Activated T-cell treated with anti-CD3 and anti-CD28 coated beads, Interleukin-2, amount 50 U/mL, for 4 hours (primary cell): ENCODE measurements at regions not wholly inside any gene's neighbourhood (a gene's known extent, or its start where the extent isn't known, plus 50 kb on each side); places are given as distances from the start of the nearest gene placed in this dataset.

Source experiments
- ATAC-seq, 2 donors: fragments of 200-7000 bp; cut with Tn5 transposase; one replicate each; pipeline ENCODE4 v1.10.0; 2021
- DNase-seq: peaks from one replicate; pipeline ENCODE4 v3.0.0-alpha.2; 2020
- H3K27me3 Mint-ChIP-seq: one replicate; pipeline ENCODE4 v1.8.0; 2021; ENCODE audit warnings: low read depth, mixed read lengths
- H3K36me3 Mint-ChIP-seq: one replicate; pipeline ENCODE4 v1.8.0; 2022; ENCODE audit warnings: mixed read lengths; ENCODE audit not compliant: insufficient read depth
- H3K4me1 Mint-ChIP-seq: one replicate; pipeline ENCODE4 v1.8.0; 2021; ENCODE audit warnings: low read depth, mixed read lengths
- H3K4me3 Mint-ChIP-seq: one replicate; pipeline ENCODE4 v1.8.0; 2021; ENCODE audit warnings: mild to moderate bottlenecking, moderate library complexity, mixed read lengths
- H3K9me3 Mint-ChIP-seq: one replicate; pipeline ENCODE4 v1.8.0; 2021; ENCODE audit warnings: mixed read lengths

- no peak overlapping the region for H3K4me3 Mint-ChIP-seq
- peaks cover 20% of the 10 kb centered on the region for H3K9me3 Mint-ChIP-seq
- ATAC-seq (no peak), DNase-seq (no peak)
- H3K27me3 Mint-ChIP-seq: no peaks in the 10 kb centered on the region
- H3K36me3 Mint-ChIP-seq: no peaks in the 10 kb centered on the region
- H3K4me1 Mint-ChIP-seq: no peaks in the 10 kb centered on the region
Measured at GRCh38 chr1:191536791-191537429, 621.4 kb upstream of the RGS18 start.

GRCh38 chr1:191541758-191542157 is 616.5 kb upstream of the RGS18 start:
- H3K9me3 Mint-ChIP-seq: peaks cover 20% of the 10 kb centered on the region
- no peaks in the 10 kb centered on the region for H3K27me3 Mint-ChIP-seq
- DNase-seq (no peak), ATAC-seq (no peak)
- no peaks in the 10 kb centered on the region for H3K36me3 Mint-ChIP-seq
- no peak overlapping the region for H3K4me3 Mint-ChIP-seq
- no peaks in the 10 kb centered on the region for H3K4me1 Mint-ChIP-seq

GRCh38 chr1:191542444-191542843 is 615.8 kb upstream of the RGS18 start:
- peaks cover 15% of the 10 kb centered on the region for H3K9me3 Mint-ChIP-seq
- ATAC-seq (no peak), DNase-seq (no peak)
- H3K4me3 Mint-ChIP-seq: no peak overlapping the region
- H3K4me1 Mint-ChIP-seq: no peaks in the 10 kb centered on the region
- H3K36me3 Mint-ChIP-seq: no peaks in the 10 kb centered on the region
- H3K27me3 Mint-ChIP-seq: no peaks in the 10 kb centered on the region

- DNase-seq (no peak), ATAC-seq (no peak)
- no peaks in the 10 kb centered on the region for H3K4me1 Mint-ChIP-seq
- H3K9me3 Mint-ChIP-seq: peaks cover 12% of the 10 kb centered on the region
- no peaks in the 10 kb centered on the region for H3K27me3 Mint-ChIP-seq
- H3K4me3 Mint-ChIP-seq: no peak overlapping the region
- no peaks in the 10 kb centered on the region for H3K36me3 Mint-ChIP-seq
Measured at GRCh38 chr1:191546803-191547202, 611.5 kb upstream of the RGS18 start.

- Mint-ChIP-seq H3K9me3 (peaks cover 4% of the 10 kb centered on the region), H3K4me1 (no peaks in the 10 kb centered on the region), H3K36me3 (no peaks in the 10 kb centered on the region), H3K4me3 (no peak overlapping the region), H3K27me3 (no peaks in the 10 kb centered on the region)
- ATAC-seq (no peak), DNase-seq (no peak)
Measured at GRCh38 chr1:191551019-191551418, 607.2 kb upstream of the RGS18 start.

GRCh38 chr1:191558379-191558778 is 599.9 kb upstream of the RGS18 start:
- no peak for DNase-seq
- no peak for ATAC-seq
- H3K4me3 Mint-ChIP-seq: no peak overlapping the region
- H3K9me3 Mint-ChIP-seq: peaks cover 8% of the 10 kb centered on the region
- no peaks in the 10 kb centered on the region for H3K36me3 Mint-ChIP-seq
- no peaks in the 10 kb centered on the region for H3K4me1 Mint-ChIP-seq
- H3K27me3 Mint-ChIP-seq: no peaks in the 10 kb centered on the region

GRCh38 chr1:191561276-191561675 is 597.0 kb upstream of the RGS18 start:
- DNase-seq (no peak), ATAC-seq (no peak)
- Mint-ChIP-seq H3K27me3 (no peaks in the 10 kb centered on the region), H3K4me3 (no peak overlapping the region), H3K36me3 (no peaks in the 10 kb centered on the region), H3K4me1 (no peaks in the 10 kb centered on the region), H3K9me3 (peaks cover 13% of the 10 kb centered on the region)

GRCh38 chr1:191564275-191564674 is 594.0 kb upstream of the RGS18 start:
- peaks cover 6% of the 10 kb centered on the region for H3K9me3 Mint-ChIP-seq
- no peak for ATAC-seq
- no peaks in the 10 kb centered on the region for H3K36me3 Mint-ChIP-seq
- no peak for DNase-seq
- no peak overlapping the region for H3K4me3 Mint-ChIP-seq
- H3K4me1 Mint-ChIP-seq: no peaks in the 10 kb centered on the region
- H3K27me3 Mint-ChIP-seq: no peaks in the 10 kb centered on the region

GRCh38 chr1:191572479-191572878 is 585.8 kb upstream of the RGS18 start:
- Mint-ChIP-seq H3K4me1 (no peaks in the 10 kb centered on the region), H3K36me3 (no peaks in the 10 kb centered on the region), H3K4me3 (no peak overlapping the region), H3K27me3 (no peaks in the 10 kb centered on the region), H3K9me3 (peaks cover 11% of the 10 kb centered on the region)
- DNase-seq (no peak), ATAC-seq (no peak)

- Mint-ChIP-seq H3K9me3 (peaks cover 12% of the 10 kb centered on the region), H3K36me3 (no peaks in the 10 kb centered on the region), H3K27me3 (no peaks in the 10 kb centered on the region), H3K4me3 (no peak overlapping the region), H3K4me1 (no peaks in the 10 kb centered on the region)
- DNase-seq (no peak), ATAC-seq (no peak)
Measured at GRCh38 chr1:191575180-191575579, 583.1 kb upstream of the RGS18 start.

GRCh38 chr1:191575746-191576145 is 582.5 kb upstream of the RGS18 start:
- no peaks in the 10 kb centered on the region for H3K36me3 Mint-ChIP-seq
- peaks cover 15% of the 10 kb centered on the region for H3K9me3 Mint-ChIP-seq
- H3K27me3 Mint-ChIP-seq: no peaks in the 10 kb centered on the region
- DNase-seq: no peak
- no peak overlapping the region for H3K4me3 Mint-ChIP-seq
- H3K4me1 Mint-ChIP-seq: no peaks in the 10 kb centered on the region
- no peak for ATAC-seq

- Mint-ChIP-seq H3K4me3 (no peak overlapping the region), H3K4me1 (no peaks in the 10 kb centered on the region), H3K36me3 (no peaks in the 10 kb centered on the region), H3K9me3 (peaks cover 12% of the 10 kb centered on the region), H3K27me3 (no peaks in the 10 kb centered on the region)
- ATAC-seq (no peak), DNase-seq (no peak)
Measured at GRCh38 chr1:191577213-191577612, 581.0 kb upstream of the RGS18 start.

- no peaks in the 10 kb centered on the region for H3K36me3 Mint-ChIP-seq
- DNase-seq: no peak
- ATAC-seq: no peak
- no peaks in the 10 kb centered on the region for H3K4me1 Mint-ChIP-seq
- H3K9me3 Mint-ChIP-seq: peaks cover 12% of the 10 kb centered on the region
- H3K27me3 Mint-ChIP-seq: no peaks in the 10 kb centered on the region
- H3K4me3 Mint-ChIP-seq: no peak overlapping the region
Measured at GRCh38 chr1:191578281-191578680, 580.0 kb upstream of the RGS18 start.

GRCh38 chr1:191579019-191579418 is 579.2 kb upstream of the RGS18 start:
- H3K4me3 Mint-ChIP-seq: no peak overlapping the region
- no peaks in the 10 kb centered on the region for H3K4me1 Mint-ChIP-seq
- no peaks in the 10 kb centered on the region for H3K27me3 Mint-ChIP-seq
- ATAC-seq (no peak), DNase-seq (no peak)
- no peaks in the 10 kb centered on the region for H3K36me3 Mint-ChIP-seq
- H3K9me3 Mint-ChIP-seq: peaks cover 12% of the 10 kb centered on the region

GRCh38 chr1:191582169-191582568 is 576.1 kb upstream of the RGS18 start:
- DNase-seq: no peak
- ATAC-seq: no peak
- no peak overlapping the region for H3K4me3 Mint-ChIP-seq
- H3K36me3 Mint-ChIP-seq: no peaks in the 10 kb centered on the region
- no peaks in the 10 kb centered on the region for H3K4me1 Mint-ChIP-seq
- peaks cover 23% of the 10 kb centered on the region for H3K9me3 Mint-ChIP-seq
- no peaks in the 10 kb centered on the region for H3K27me3 Mint-ChIP-seq

- peaks cover 16% of the 10 kb centered on the region for H3K9me3 Mint-ChIP-seq
- ATAC-seq (no peak), DNase-seq (no peak)
- no peaks in the 10 kb centered on the region for H3K27me3 Mint-ChIP-seq
- H3K36me3 Mint-ChIP-seq: no peaks in the 10 kb centered on the region
- no peak overlapping the region for H3K4me3 Mint-ChIP-seq
- no peaks in the 10 kb centered on the region for H3K4me1 Mint-ChIP-seq
Measured at GRCh38 chr1:191585095-191585494, 573.2 kb upstream of the RGS18 start.
